Neural cell (in vitro differentiated cells): ENCODE measurements at regions not wholly inside any gene's neighbourhood (a gene's known extent, or its start where the extent isn't known, plus 50 kb on each side); places are given as distances from the start of the nearest gene placed in this dataset.
A peak's percentile ranks its signal among the peaks of the same experiment; 100 is the strongest.

ENCODE experiments used
- CTCF ChIP-seq: fragments of 450-650 bp; IDR thresholded peaks from 2 replicates; pipeline ENCODE4 v1.5.1; 2014; ENCODE audit warnings: antibody characterized with exemption, mild to moderate bottlenecking, moderate library complexity; ENCODE audit not compliant: poor library complexity, severe bottlenecking
- SMC3 ChIP-seq: fragments of 450-650 bp; conservative IDR thresholded peaks from 2 replicates; pipeline ENCODE4 v1.6.1; 2014; ENCODE audit warnings: antibody characterized with exemption, mild to moderate bottlenecking, moderate library complexity; ENCODE audit not compliant: poor library complexity

- TF ChIP-seq SMC3 = peak; percentile 76
- TF ChIP-seq CTCF = peak; percentile 70
These were observed 156.4 kb upstream of the FREM2 start for GRCh38 chr13:38530492-38530891.
